ENCODE measurements at regions not wholly inside any gene's neighbourhood (a gene's known extent, or its start where the extent isn't known, plus 50 kb on each side); places are given as distances from the start of the nearest gene placed in this dataset.

- TF ChIP-seq FOXM1 (IDR thresholded peaks at IDR 0.05; ENCODE audit: borderline replicate concordance, low read depth), result no peak
- TF ChIP-seq EGR1 (IDR thresholded peaks at IDR 0.05), result no peak
- TF ChIP-seq MAX (IDR thresholded peaks at IDR 0.05), result no peak
- no peak for TF ChIP-seq CEBPB (IDR thresholded peaks at IDR 0.05)
- no peak for TF ChIP-seq NFIC (IDR thresholded peaks at IDR 0.05)
- no peak for TF ChIP-seq REST (IDR thresholded peaks at IDR 0.05; ENCODE audit: low read depth)
- TF ChIP-seq TEAD4 (IDR thresholded peaks at IDR 0.05), result no peak
Observed at GRCh38 chr5:24094081-24094679, 550.6 kb downstream of the CDH10 start.

- TF ChIP-seq ZBTB7A (IDR thresholded peaks at IDR 0.05; ENCODE audit: low read depth) (no peak), CREB1 (IDR thresholded peaks at IDR 0.05; ENCODE audit: low read depth) (no peak)
Observed at GRCh38 chr5:24102010-24102409, 542.8 kb downstream of the CDH10 start.

- no peak for TF ChIP-seq TEAD4 (IDR thresholded peaks at IDR 0.05)
- TF ChIP-seq TCF12 (IDR thresholded peaks at IDR 0.05; ENCODE audit: low read depth), result no peak
- no peak for TF ChIP-seq RAD21 (IDR thresholded peaks at IDR 0.05; ENCODE audit: low read depth)
- TF ChIP-seq YY1 (IDR thresholded peaks at IDR 0.05; ENCODE audit: low read depth), result no peak
- no peak for TF ChIP-seq CREB1 (IDR thresholded peaks at IDR 0.05; ENCODE audit: low read depth)
- no peak for TF ChIP-seq TAF1 (IDR thresholded peaks at IDR 0.05; ENCODE audit: low read depth)
- TF ChIP-seq USF1 (IDR thresholded peaks at IDR 0.05), result no peak
- TF ChIP-seq EGR1 (IDR thresholded peaks at IDR 0.05), result no peak
- TF ChIP-seq CEBPB (IDR thresholded peaks at IDR 0.05), result no peak
- TF ChIP-seq REST (IDR thresholded peaks at IDR 0.05; ENCODE audit: low read depth), result no peak
- no peak for TF ChIP-seq FOXM1 (IDR thresholded peaks at IDR 0.05; ENCODE audit: borderline replicate concordance, low read depth)
- TF ChIP-seq EP300 (IDR thresholded peaks at IDR 0.05; ENCODE audit: borderline replicate concordance), result no peak
- no peak for TF ChIP-seq NFIC (IDR thresholded peaks at IDR 0.05)
Observed at GRCh38 chr5:24103451-24104023, 541.2 kb downstream of the CDH10 start.

- no peak for TF ChIP-seq NFIC (IDR thresholded peaks at IDR 0.05)
- no peak for TF ChIP-seq CREB1 (IDR thresholded peaks at IDR 0.05; ENCODE audit: low read depth)
- TF ChIP-seq TEAD4 (IDR thresholded peaks at IDR 0.05), result no peak
- TF ChIP-seq ZBTB7A (IDR thresholded peaks at IDR 0.05; ENCODE audit: low read depth), result no peak
- TF ChIP-seq TCF12 (IDR thresholded peaks at IDR 0.05; ENCODE audit: low read depth), result no peak
- no peak for TF ChIP-seq REST (IDR thresholded peaks at IDR 0.05; ENCODE audit: low read depth)
- peak; percentile 78 for TF ChIP-seq RAD21 (IDR thresholded peaks at IDR 0.05; ENCODE audit: low read depth)
Observed at GRCh38 chr5:24110004-24110615, 534.7 kb downstream of the CDH10 start.

GRCh38 chr5:24112420-24112819 is 532.4 kb downstream of the CDH10 start:
- no peak for TF ChIP-seq CEBPB (IDR thresholded peaks at IDR 0.05)
- no peak for TF ChIP-seq EP300 (IDR thresholded peaks at IDR 0.05; ENCODE audit: borderline replicate concordance)
- no peak for TF ChIP-seq CREB1 (IDR thresholded peaks at IDR 0.05; ENCODE audit: low read depth)
- no peak for TF ChIP-seq TEAD4 (IDR thresholded peaks at IDR 0.05)
- TF ChIP-seq ZBTB7A (IDR thresholded peaks at IDR 0.05; ENCODE audit: low read depth), result no peak
- TF ChIP-seq USF1 (IDR thresholded peaks at IDR 0.05), result no peak
- no peak for TF ChIP-seq TCF12 (IDR thresholded peaks at IDR 0.05; ENCODE audit: low read depth)
- TF ChIP-seq YY1 (IDR thresholded peaks at IDR 0.05; ENCODE audit: low read depth), result no peak
- TF ChIP-seq FOXM1 (IDR thresholded peaks at IDR 0.05; ENCODE audit: borderline replicate concordance, low read depth), result no peak
- no peak for TF ChIP-seq EGR1 (IDR thresholded peaks at IDR 0.05)
- TF ChIP-seq RAD21 (IDR thresholded peaks at IDR 0.05; ENCODE audit: low read depth), result no peak
- TF ChIP-seq REST (IDR thresholded peaks at IDR 0.05; ENCODE audit: low read depth), result no peak
- no peak for TF ChIP-seq MAX (IDR thresholded peaks at IDR 0.05)
- no peak for TF ChIP-seq TAF1 (IDR thresholded peaks at IDR 0.05; ENCODE audit: low read depth)
- TF ChIP-seq NFIC (IDR thresholded peaks at IDR 0.05), result no peak
